SK-N-SH (cell line): ENCODE measurements at regions not wholly inside any gene's neighbourhood (a gene's known extent, or its start where the extent isn't known, plus 50 kb on each side); places are given as distances from the start of the nearest gene placed in this dataset.
"Not testable (repeated sequence)": the region's sequence is repeated elsewhere in the genome, so short reads cannot be mapped to it uniquely, and the experiment has no call there.

ENCODE experiments used
- CTCF ChIA-PET: fragments of 300-600, 350-600 bp; formaldehyde crosslinking; extraction: SDS; loops from one replicate; lab custom pipeline; 2021; lab: Yijun Ruan, JAX
- POLR2A ChIA-PET: fragments of 350-600 bp; sonication (Branson Sonifier 250); formaldehyde crosslinking; extraction: SDS; loops from one replicate; lab custom pipeline; 2020; ENCODE audit warnings: antibody characterized with exemption, inconsistent platforms; lab: Yijun Ruan, JAX
- DNase-seq: peaks from one replicate; pipeline ENCODE4 v3.0.0; 2012
- H2AFZ ChIP-seq: fragments of 200-600 bp; sonication (generic); 2 replicates; pipeline ENCODE4 v1.8.1; 2016; ENCODE audit warnings: antibody characterized with exemption, mild to moderate bottlenecking, low read depth
- H3F3A ChIP-seq: fragments of 200-600 bp; sonication (generic); replicated peaks from 2 replicates; pipeline ENCODE3; 2016; ENCODE audit warnings: antibody characterized with exemption, mild to moderate bottlenecking; ENCODE audit not compliant: insufficient read depth
- H3K27ac ChIP-seq, 2 experiments: fragments of 200-500 bp in 1 of 2; fragments of 200-600 bp in 1 of 2; sonication (Bioruptor generic) in 1 of 2; sonication (generic), shearing (Covaris generic) in 1 of 2; 2 replicates each; pipeline versions ENCODE4 v1.5.1 to v1.6.1; 2014 to 2016; ENCODE audit warnings: low read depth in 2 of 2, inconsistent platforms in 1 of 2, low read length in 1 of 2, mild to moderate bottlenecking in 1 of 2, mixed read lengths in 1 of 2
- H3K27me3 ChIP-seq: fragments of 200-600 bp; sonication (generic), shearing (Covaris generic); 2 replicates; pipeline ENCODE4 v1.6.1; 2016; ENCODE audit warnings: mixed run types; ENCODE audit not compliant: insufficient read depth
- H3K36me3 ChIP-seq, 2 experiments: fragments of 200-500 bp in 1 of 2; fragments of 200-600 bp in 1 of 2; sonication (Bioruptor generic) in 1 of 2; sonication (generic) in 1 of 2; replicated peaks in 1 of 2; 2 replicates each; pipeline versions ENCODE3 to v1.5.1; 2014 to 2016; ENCODE audit warnings: low read length in 1 of 2, mild to moderate bottlenecking in 1 of 2; ENCODE audit not compliant: insufficient read depth in 2 of 2, control insufficient read depth in 1 of 2
- H3K4me1 ChIP-seq, 2 experiments: fragments of 200-500 bp in 1 of 2; fragments of 200-600 bp in 1 of 2; sonication (Bioruptor generic) in 1 of 2; sonication (generic), shearing (Covaris generic) in 1 of 2; 2 replicates each; pipeline versions ENCODE4 v1.5.1 to v1.6.1; 2014 to 2016; ENCODE audit warnings: low read depth in 1 of 2, low read length in 1 of 2, mixed run types in 1 of 2; ENCODE audit not compliant: insufficient read depth in 2 of 2, control insufficient read depth in 1 of 2
- H3K4me2 ChIP-seq: fragments of 200-600 bp; sonication (generic), shearing (Covaris generic); 2 replicates; pipeline ENCODE4 v1.6.1; 2017; ENCODE audit warnings: mixed run types
- H3K4me3 ChIP-seq, 2 experiments: fragments of 200-500 bp in 1 of 2; fragments of 200-600 bp in 1 of 2; sonication (Bioruptor generic) in 1 of 2; sonication (generic), shearing (Covaris generic) in 1 of 2; 2 replicates each; pipeline versions ENCODE4 v1.5.1 to v1.8.1; 2014 to 2016; ENCODE audit warnings: low read depth in 2 of 2, inconsistent platforms in 1 of 2, low read length in 1 of 2, mild to moderate bottlenecking in 1 of 2, mixed read lengths in 1 of 2, moderate library complexity in 1 of 2
- H3K79me2 ChIP-seq: fragments of 200-600 bp; sonication (generic); 2 replicates; pipeline ENCODE4 v1.8.1; 2017; ENCODE audit warnings: mild to moderate bottlenecking; ENCODE audit not compliant: insufficient read depth
- H3K9ac ChIP-seq: fragments of 200-600 bp; sonication (generic); 2 replicates; pipeline ENCODE4 v1.6.1; 2017; ENCODE audit warnings: mixed run types
- H3K9me2 ChIP-seq: fragments of 200-600 bp; sonication (generic); 2 replicates; pipeline ENCODE4 v1.6.1; 2017; ENCODE audit warnings: mixed run types
- H3K9me3 ChIP-seq: fragments of 200-600 bp; sonication (generic); 2 replicates; pipeline ENCODE4 v1.6.1; 2017; ENCODE audit warnings: mixed run types, mild to moderate bottlenecking, moderate library complexity
- H4K20me1 ChIP-seq: fragments of 200-600 bp; sonication (generic); 2 replicates; pipeline ENCODE4 v1.6.1; 2017; ENCODE audit warnings: mild to moderate bottlenecking, mixed run types; ENCODE audit not compliant: insufficient read depth
- CHD2 ChIP-seq: fragments of 150-350 bp; IDR thresholded peaks from 2 replicates; pipeline ENCODE4 v1.6.1; 2018; ENCODE audit warnings: low read length; ENCODE audit not compliant: partially characterized antibody
- CTCF ChIP-seq: fragments of 200-600 bp; sonication (generic); IDR thresholded peaks from 2 replicates; pipeline ENCODE4 v1.6.1; 2017; ENCODE audit warnings: antibody characterized with exemption, mild to moderate bottlenecking, moderate library complexity
- ELF1 ChIP-seq: IDR thresholded peaks from 2 replicates; pipeline ENCODE4 v1.4.0; 2012
- EZH2phosphoT487 ChIP-seq: fragments of 200-600 bp; sonication (generic); IDR thresholded peaks from 2 replicates; pipeline ENCODE4 v1.6.1; 2017; ENCODE audit warnings: low read depth, mixed run types, mild to moderate bottlenecking, antibody characterized with exemption, moderate library complexity, borderline replicate concordance
- FOXM1 ChIP-seq: IDR thresholded peaks from 2 replicates; pipeline ENCODE4 v1.4.0; 2012; ENCODE audit warnings: low read depth, mild to moderate bottlenecking
- GATA2 ChIP-seq: sonication (generic); formaldehyde crosslinking; IDR thresholded peaks from 2 replicates; pipeline ENCODE4 v1.5.0; 2020; ENCODE audit warnings: mild to moderate bottlenecking, missing genetic modification reagents
- JUND ChIP-seq: IDR thresholded peaks from 2 replicates; pipeline ENCODE4 v1.4.0; 2012
- MEF2A ChIP-seq: IDR thresholded peaks from 2 replicates; pipeline ENCODE4 v1.4.0; 2012; ENCODE audit warnings: low read depth, borderline replicate concordance
- MXI1 ChIP-seq: IDR thresholded peaks from 2 replicates; pipeline ENCODE4 v1.6.1; 2012; ENCODE audit warnings: mild to moderate bottlenecking, low read depth, low read length, improper control_type of control experiment
- RAD21 ChIP-seq: IDR thresholded peaks from 2 replicates; pipeline ENCODE4 v1.6.1; 2012; ENCODE audit warnings: mild to moderate bottlenecking, low read length
- RXRA ChIP-seq: IDR thresholded peaks from 2 replicates; pipeline ENCODE4 v1.4.0; 2012; ENCODE audit warnings: low read depth, mild to moderate bottlenecking, borderline replicate concordance
- SIN3A ChIP-seq: IDR thresholded peaks from 2 replicates; pipeline ENCODE4 v1.6.1; 2012; ENCODE audit warnings: low read depth, mild to moderate bottlenecking, low read length, moderate library complexity, borderline replicate concordance
- SMC3 ChIP-seq: IDR thresholded peaks from 2 replicates; pipeline ENCODE4 v1.6.1; 2012; ENCODE audit warnings: low read depth, low read length, improper control_type of control experiment
- TEAD4 ChIP-seq: IDR thresholded peaks from 2 replicates; pipeline ENCODE4 v1.4.0; 2012; ENCODE audit warnings: mild to moderate bottlenecking, borderline replicate concordance; ENCODE audit not compliant: insufficient read depth
- USF2 ChIP-seq: fragments of 150-350 bp; IDR thresholded peaks from 2 replicates; pipeline ENCODE4 v1.6.1; 2017; ENCODE audit warnings: antibody characterized with exemption, low read length, low read depth, borderline replicate concordance
- YY1 ChIP-seq: IDR thresholded peaks from 2 replicates; pipeline ENCODE4 v1.4.0; 2012; ENCODE audit warnings: low read depth, mild to moderate bottlenecking
- ZBTB33 ChIP-seq: IDR thresholded peaks from 2 replicates; pipeline ENCODE4 v1.4.0; 2012; ENCODE audit warnings: low read depth, borderline replicate concordance
- WGBS: methylation state at CpG from one replicate; pipeline ENCODE4 v1.1.6; 2017; ENCODE audit warnings: low lambda C conversion rate; 5-methylcytosine and 5-hydroxymethylcytosine counted together

GRCh38 chr1:3998086-3998485, 98.0 kb upstream of the C1orf174 start:
- H4K20me1 ChIP-seq: no peaks in the 10 kb centered on the region
- H3K27me3 ChIP-seq: no peaks in the 10 kb centered on the region
- no peak overlapping the region for H3K27ac ChIP-seq
- POLR2A ChIA-PET: no interaction called here
- no peaks in the 10 kb centered on the region for H3K79me2 ChIP-seq
- H3K9me2 ChIP-seq: no peaks in the 10 kb centered on the region
- no peak for DNase-seq
- no peak overlapping the region for H2AFZ ChIP-seq
- no peak overlapping the region for H3K4me3 ChIP-seq
- no peaks in the 10 kb centered on the region for H3F3A ChIP-seq
- WGBS: 73% methylated on average over 10 of the region's 10 CpGs
- H3K4me2 ChIP-seq: no peak overlapping the region
- H3K4me1 ChIP-seq: no peaks in the 10 kb centered on the region
- no peak overlapping the region for H3K9ac ChIP-seq
- TF ChIP-seq JUND (no peak), MXI1 (no peak), FOXM1 (no peak), TEAD4 (no peak), ZBTB33 (no peak), RXRA (no peak), MEF2A (no peak), YY1 (no peak), ELF1 (no peak), USF2 (no peak), RAD21 (no peak), CTCF (no peak), SMC3 (no peak), CHD2 (no peak), GATA2 (CRISPR knock-in tag) (no peak), SIN3A (no peak), EZH2phosphoT487 (no peak)
- no peaks in the 10 kb centered on the region for H3K9me3 ChIP-seq
- no peaks in the 10 kb centered on the region for H3K36me3 ChIP-seq
- CTCF ChIA-PET: no interaction called here

- H2AFZ ChIP-seq, H3K9me3 ChIP-seq, H3K36me3 ChIP-seq, H4K20me1 ChIP-seq, H3F3A ChIP-seq, H3K79me2 ChIP-seq, DNase-seq, H3K4me3 ChIP-seq, H3K4me2 ChIP-seq, H3K9ac ChIP-seq, H3K27ac ChIP-seq, H3K4me1 ChIP-seq, H3K9me2 ChIP-seq, CTCF ChIA-PET, H3K27me3 ChIP-seq, POLR2A ChIA-PET: not testable (repeated sequence)
- WGBS: 22% methylated on average over 13 of the region's 19 CpGs
Observed at GRCh38 chr1:3999514-3999913, 99.4 kb upstream of the C1orf174 start.
